GM21360 (cell line): ENCODE measurements at regions not wholly inside any gene's neighbourhood (a gene's known extent, or its start where the extent isn't known, plus 50 kb on each side); places are given as distances from the start of the nearest gene placed in this dataset.
"Not testable (repeated sequence)": the region's sequence is repeated elsewhere in the genome, so short reads cannot be mapped to it uniquely, and the experiment has no call there.

Experiments used
- ATAC-seq: cut with Tn5 transposase; IDR thresholded peaks from one replicate; pipeline ENCODE4 v1.9.1; 2021; ENCODE audit warnings: mild to moderate bottlenecking, moderate library complexity; ENCODE audit not compliant: unreplicated experiment

DNA sequence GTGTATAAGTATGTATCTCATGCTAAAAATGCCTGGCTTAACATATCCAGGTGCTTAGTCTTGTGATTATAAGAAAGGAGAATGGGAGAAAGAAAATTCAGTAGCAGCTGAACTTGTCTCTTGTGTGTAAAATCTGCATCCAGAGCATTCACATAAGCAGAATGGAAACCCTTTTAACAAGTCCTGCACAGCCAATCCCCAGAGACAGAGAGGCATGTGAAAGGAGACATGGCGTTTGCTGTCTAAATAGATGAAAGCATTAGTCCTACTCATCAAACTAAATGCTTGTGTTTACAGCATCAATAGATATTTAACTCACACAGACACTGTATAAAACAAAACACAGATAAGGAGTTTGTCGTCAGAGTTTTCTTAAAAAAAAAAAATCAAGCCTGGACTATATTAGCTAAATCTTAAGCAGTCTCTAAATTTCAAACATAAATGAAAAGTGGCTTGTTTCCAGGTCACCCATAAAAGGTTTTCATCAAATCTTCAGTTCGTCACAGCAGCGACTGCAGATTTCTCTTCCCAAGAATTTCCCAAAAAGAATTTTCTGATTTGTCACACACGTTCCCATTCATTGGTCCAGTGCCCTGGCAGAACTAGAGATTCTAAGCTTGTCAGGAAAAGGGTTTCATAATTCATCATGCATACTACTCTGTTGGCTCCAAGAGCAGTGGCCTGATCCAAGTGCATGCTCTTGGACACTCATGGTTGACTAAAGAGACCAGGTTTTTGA, 249.2 kb downstream of the BTG1 start:
- ATAC-seq = no peak

DNA sequence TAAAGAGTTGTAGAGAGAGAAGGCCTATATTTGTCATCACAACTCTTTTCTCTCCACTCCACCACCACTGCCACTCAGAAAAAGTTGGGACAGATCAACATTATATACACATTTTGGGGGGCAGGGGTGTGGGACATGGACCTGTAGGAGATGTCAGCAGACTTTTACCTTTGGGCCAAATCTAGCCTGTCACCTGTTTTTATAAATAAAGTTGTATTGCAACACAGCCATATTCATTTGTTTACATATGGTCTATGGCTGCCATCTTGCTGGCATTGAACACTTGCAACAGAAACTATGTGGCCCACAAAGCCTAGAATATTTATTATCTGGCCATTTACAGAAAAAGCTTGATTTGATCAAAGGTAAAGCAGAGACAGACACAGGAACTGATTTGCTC, 250.7 kb downstream of the BTG1 start:
- ATAC-seq = no peak

DNA sequence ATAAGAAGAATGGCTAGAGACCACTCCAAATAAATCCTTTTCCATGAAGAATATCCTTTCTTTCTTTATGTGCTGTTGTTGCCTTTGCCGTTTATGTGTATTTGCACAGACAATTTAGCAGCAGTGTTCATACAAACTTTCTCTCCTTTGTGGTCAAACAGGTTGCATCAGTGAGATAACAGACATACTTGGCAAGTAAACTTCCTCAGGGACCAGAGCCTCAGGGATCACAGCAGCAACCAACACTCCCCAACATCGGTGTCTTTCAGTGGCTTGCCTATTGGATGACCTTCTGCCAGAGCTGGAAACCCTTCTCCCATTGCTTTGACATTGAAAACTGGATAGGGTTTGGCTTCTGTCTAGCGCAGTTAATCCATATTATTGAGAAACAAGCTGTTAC, 252.2 kb downstream of the BTG1 start:
- ATAC-seq = no peak

DNA sequence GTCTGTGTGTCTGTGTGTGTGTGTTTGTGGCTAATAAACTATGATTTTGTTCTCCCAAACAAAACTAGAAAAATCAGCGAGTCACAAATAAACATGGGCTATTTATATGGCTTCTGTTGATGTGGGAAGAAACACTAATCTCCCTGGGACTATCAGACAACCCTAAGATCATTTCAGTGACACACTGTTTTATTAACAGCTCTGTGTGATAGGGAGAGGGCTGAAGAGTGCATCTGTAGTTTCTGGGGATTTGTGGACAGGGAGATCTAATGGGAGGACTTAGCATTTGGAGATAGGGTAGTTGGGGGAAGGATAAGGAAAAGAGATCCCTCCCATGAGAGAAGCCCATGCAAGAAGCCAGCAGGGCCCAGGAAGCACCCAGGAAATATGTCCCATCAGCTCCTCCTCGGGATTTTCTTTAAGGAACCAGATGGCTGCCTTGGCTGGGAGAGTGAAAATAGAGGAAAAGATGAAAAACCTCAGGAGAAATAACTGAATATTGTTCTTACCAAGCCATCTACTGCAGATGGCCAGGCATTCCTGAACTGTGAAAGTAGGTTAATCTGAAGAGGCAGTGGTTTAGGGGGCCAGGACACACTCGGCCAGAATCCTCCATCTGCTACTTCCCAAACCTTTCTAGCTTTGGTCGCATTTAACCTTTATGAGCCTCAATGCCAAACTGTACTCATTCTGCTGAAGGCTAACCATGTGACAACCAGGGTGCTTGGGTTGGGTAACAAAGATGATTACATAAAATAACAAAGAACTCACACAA, 253.4 kb downstream of the BTG1 start:
- no peak for ATAC-seq

DNA sequence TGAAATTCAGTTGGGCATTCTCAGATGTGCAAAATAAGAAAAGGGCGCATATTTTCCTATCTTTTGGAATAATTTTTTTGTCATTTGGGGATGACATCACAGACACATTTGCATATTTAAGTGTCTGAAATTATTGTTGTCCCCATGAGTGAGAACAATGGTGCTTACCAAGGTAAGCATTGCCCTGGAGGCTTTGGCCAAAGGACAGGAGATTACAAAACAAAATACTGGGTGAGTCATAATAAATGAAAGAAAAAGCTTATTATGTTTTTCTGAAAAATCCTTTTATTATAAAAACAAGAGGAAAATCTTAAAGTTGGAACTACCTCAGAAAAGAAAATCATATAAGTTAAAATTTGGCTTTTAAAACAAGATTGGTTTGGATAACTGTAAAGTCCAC, 254.9 kb downstream of the BTG1 start:
- ATAC-seq = no peak

DNA sequence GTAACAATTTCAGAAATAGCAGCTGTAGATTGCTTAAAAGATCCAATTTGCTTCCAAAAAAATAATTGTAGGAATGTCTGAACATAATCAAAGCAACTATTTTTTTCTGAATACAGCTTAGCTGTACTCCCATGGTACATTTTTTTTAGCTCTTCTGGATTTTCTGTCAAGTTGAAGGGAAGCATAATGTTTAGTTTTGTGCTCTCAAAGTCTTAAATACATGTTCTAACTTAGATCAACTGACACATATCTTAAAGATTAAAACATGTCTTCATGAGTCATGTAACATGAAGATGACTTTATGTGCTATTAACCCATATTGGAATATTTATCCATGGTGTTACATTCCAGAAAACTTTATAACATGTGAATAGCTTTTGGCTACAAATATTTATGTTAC, 255.7 kb downstream of the BTG1 start:
- ATAC-seq = no peak

DNA sequence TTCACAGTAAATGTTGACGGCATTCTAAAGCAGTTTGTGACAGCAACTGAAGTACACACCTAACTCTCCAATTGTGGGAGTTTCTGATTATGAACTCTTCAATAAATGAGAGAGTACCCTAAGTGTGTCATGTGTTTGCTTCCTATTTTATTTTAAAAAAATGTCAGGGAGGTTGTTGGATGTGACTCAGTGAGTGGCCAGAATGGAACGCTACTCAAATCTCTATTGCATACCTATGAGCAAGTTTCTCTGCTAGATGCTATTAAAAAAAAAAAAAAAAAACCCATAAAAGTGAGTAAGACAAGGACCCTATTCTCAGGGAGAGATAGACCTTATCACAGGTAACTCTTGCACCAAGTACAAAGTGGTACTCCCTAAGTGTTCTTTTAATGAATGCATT, 256.6 kb downstream of the BTG1 start:
- ATAC-seq = no peak

DNA sequence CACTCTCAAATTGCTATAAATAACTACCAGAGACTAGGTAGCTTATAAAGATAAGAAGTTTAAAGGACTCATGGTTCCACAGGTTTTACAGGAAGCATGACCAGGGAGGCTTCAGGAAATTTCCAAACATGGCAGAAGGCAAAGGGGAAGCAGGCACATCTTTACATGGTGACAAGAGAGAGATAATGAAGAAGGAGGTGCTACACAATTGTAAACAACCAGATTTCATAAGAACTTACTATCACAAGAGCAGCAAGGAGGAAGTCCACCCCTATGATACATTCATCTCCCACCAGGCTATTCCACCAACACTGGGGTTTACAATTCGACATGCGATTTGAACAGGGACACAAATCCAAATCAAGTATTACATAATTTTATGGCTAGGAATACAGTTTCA, 257.7 kb downstream of the BTG1 start:
- ATAC-seq = no peak

DNA sequence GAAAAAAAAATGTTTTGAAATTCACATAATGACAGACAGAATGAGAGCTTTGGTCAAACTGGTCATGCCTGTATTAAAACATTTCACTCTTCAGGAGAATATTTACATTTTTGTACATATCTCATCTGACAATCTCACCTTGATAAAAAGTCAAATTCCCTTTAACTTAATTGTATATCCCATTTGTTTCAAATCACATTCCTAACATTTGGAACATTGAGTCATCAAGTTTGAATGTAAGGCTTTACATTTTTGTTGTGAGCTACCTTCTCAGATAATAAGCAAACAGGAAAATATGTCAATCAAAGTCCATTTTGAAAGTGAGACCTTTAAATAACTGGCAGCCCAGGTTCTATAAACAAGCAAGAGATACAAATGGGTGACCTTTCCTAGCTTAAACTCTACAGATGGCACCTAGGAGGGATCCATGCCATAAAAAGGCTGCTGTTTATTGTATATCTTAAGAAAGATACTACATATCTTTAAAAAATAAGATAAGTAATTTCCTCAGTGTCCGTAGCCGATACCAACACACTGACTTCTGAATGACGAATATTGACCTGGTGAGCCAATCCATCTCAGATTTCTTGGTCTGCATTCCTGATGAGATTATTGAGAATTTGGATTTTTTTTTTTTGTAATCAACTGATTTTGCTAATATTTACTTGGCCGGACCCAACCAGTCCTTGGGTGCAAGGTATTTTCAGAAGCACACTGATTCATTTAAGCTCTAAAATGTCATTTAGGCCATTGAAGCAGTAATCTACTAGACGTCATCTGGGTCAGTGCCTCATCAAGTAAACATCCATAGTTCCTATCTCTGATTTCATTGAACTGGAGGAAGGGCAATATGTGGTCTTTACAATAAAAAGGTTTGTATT, 259.6 kb downstream of the BTG1 start:
- ATAC-seq = no peak

DNA sequence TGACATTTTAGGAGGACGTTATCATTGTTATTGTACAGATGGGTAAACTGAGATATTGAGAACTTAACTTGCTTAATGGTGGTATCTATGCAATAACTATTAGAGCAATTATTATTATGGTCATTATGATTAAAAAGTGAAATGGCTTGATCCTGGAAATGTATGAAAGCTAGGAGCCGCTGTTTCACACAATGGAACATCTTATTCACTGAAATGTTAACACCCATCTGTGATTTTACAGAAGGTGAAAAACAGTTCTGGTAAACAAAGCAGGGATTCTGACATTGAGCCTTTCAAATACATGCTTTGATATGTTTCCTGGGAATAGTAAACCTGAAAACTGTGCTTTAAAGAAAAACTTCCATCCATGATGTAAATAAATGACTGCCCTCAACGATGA, 261.4 kb downstream of the BTG1 start:
- ATAC-seq = no peak

DNA sequence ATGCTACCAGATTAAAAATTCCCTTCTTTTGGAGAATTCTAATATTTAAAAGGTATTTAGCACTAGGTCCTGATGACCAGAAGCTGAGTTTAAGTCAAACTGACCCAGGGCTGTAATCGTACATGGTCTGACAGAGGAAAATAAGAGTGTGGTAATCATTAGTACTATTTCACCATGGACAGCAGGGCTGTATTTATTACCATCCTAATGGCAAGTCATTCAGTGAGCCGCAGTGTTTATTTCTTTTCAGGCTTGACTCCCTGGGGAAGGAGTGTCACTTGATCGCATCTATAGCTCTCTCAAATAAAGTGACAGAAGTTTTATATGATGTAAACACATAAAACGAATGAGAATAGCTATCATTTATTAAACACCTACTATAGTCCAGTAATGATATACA, 261.8 kb downstream of the BTG1 start:
- ATAC-seq = no peak

DNA sequence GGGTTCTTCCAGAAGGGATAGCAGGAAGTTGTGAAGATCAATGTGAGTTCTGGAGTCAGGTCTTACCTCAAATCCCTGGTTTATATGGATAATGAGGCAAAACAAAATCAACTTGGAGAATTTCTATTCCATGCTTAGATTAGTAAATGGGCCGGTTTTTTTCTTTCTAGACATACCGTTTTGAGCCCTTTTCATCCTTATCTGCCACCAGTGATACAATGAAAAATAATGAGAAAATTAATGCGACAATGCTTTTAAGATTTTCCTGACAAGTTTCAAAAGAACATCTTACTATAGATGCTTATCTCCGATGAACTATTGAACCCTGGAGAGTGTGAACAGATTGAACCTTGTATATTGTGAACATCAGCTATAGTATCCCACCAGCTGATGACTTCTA, 262.7 kb downstream of the BTG1 start:
- no peak for ATAC-seq

DNA sequence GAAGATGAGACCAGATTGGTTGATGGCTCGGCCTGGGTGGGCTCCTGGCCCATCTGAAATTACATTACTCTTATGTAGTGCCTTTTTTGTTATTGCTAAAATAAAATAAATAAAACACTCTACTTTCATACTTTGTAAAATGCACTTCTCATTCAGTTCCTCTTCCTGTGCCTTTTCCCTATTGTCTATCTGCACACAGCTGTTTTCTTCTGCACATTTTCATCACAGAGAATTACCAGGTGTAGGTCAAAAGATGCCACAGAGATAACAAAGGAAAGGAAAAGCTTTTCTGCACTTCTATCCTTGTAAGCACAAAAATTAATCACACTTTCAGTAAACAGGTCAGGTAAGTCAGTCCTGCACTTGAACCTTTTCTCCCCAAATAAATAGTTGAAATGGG, 265.1 kb downstream of the BTG1 start:
- ATAC-seq = no peak

DNA sequence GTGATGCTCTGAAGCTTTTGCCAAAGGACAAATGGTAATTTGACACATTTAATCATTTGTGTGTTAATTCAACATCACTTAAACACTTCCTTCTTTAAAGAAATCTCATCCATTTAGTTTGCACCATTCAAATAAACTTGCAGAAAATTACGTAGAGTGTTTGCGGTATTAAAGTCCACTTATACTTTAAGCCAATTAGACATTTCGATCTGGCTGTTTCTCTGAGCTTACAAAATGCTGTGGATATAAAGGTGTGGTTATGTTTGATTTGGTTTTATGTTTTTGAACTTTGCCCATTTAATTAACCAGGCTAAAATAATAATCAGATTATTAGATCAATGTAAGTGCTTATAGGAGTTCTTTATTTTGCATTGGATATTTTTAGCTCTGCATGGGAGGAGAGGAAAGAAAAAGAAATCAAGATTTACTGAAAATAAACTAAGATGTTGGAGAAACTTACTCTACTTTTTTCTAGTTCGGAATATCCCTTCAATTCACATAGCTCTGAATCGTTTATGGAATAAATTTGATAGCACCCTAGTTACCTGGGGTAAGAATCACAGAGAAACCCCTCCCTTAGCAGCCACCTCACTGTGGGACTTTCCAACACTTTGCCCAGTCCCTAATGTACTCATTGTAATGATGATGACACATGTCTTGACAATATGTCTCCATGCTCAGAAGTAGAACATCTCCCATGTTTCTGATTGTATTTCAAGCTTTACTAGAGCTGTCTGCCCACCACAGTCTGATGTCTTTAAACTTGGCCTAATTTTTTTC, 268.0 kb downstream of the BTG1 start:
- ATAC-seq = no peak

DNA sequence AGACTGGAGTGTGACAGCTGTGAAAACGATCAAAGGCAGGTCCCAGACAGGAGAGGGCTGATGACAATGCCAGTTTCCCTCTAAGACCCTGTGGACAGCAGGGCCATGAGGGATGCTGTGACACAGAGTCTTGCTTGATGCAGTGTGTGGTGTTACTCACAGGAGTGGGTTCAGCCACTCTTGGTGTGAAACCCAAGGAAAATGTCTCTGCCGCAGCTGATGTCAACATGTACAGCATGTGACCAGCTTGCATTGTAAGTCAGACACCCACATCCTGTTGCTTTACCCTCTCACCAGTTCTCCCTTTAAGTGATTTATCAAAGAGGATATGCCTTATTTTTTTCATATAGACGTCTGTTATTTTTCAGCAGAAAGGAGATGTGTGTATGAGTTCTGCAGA, 268.6 kb downstream of the BTG1 start:
- no peak for ATAC-seq

DNA sequence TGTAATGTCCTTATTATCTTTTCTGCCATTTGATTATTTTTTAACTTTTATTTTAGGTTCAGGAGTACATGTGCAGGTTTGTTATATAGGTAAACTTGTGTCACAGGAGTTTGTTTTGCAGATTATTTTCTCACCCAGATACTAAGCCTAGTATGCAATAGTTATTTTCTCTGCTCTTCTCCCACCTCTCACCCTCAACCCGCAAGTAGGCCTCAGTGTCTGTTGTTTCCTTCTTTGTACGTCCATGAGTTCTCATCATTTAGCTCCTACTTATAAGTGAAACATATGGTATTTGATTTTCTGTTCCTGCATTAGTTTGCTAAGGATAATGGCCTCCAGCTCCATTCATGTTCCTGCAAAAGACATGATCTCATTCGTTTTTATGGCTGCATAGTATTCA, 270.0 kb downstream of the BTG1 start:
- not testable (repeated sequence) for ATAC-seq

DNA sequence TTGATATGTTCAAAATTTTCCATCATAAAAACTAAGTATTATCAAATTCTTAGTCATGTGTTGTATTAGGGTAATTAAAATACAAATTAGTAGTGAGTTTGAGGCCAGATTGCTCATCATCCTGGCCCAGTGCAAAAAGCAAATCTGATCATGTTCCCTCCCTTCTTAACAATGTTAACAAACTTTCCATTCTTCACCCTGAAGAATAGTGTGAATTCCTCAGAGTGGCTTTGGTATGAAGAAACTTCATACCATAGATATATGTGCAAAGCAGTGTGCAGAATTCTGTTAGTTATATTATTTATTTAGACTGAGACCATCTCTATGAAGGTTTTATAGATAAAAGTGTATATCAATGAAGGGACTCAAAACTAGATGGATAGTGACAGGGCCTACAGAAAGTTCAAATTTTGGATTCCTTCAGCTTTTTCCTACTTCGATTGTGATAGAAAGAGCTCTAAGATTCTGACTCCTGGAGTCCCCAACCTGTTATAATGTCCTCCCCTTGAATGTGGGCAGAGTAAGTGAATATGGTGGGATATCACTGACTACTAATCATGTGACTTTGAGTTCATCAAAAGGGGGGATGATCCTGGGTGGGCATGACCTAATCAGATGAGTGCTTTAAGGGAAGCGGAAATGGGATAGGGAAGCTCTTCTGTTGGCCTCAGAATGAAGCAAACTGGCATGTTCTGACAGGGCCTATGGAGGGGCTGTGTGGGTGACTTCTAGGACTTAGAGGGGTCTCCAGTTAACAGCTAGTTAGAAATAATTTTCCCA, 271.4 kb downstream of the BTG1 start:
- ATAC-seq = no peak

DNA sequence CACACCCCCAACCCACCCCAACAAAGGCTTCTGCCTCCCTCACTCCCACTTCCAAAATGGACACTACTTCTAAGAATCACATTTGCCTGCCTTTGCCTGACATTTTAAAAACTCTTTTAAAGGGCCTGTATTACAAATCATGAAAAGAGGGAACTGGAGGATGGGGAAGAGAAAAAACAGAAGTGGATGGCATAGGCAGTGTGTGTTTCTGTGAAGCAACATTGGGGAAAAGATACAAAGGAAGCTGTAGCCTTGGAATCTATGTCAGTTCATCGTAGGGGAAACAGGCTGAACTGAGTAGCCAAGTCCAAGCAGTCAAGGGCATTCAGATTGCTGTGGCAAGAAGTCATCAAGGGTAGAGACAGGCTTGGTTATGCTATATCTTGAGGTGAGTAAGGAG, 273.9 kb downstream of the BTG1 start:
- ATAC-seq = no peak

DNA sequence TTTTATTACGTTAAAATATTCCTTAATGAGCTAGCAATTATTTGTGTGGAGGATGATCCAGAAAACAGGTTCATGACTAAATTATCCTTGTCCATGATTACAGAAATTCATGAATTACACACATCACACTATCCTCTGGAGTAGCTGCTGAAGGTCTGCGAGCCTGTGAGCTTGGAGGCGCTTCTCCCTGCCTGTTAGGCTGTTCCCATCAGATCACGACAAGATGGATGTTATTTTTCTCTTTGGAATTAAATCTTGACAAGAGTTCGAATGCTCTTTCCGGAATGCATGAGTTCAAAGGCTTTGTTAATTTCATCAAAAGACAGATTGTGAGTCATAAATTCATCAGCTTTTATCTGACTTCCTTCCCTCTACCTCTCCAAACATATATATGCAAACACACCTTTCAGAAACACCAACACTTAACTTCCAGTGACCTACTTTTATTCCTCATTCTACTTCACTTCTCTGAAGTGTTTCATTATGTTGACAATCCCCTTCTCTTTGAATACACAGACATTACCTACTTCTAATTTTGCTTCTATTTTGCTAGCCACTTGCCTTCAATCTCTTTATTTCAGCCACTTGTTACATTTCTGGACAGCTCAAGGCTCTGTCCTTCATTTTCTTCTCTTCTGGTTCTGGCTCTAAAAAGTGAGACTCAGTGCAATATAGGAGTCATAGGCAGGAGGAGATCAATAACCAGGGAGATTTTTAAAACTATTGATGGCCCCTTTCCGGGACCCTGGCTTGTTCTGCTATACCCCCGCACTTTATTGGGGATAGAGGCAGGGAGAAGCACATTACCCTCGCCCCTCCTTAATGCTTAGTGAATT, 274.6 kb downstream of the BTG1 start:
- ATAC-seq = no peak
